Thyroid gland (tissue), 4 donors: ENCODE measurements at regions not wholly inside any gene's neighbourhood (a gene's known extent, or its start where the extent isn't known, plus 50 kb on each side); places are given as distances from the start of the nearest gene placed in this dataset.
A peak's percentile ranks its signal among the peaks of the same experiment; 100 is the strongest.

Experiments
- DNase-seq, 2 donors: peaks; one replicate each; pipeline ENCODE4 v3.0.0-alpha.2; 2019
- H3K27ac ChIP-seq, 3 donors: fragments of 200-600 bp; sonication (generic); 1 replicate in 2 of 3; 2 replicates in 1 of 3; pipeline ENCODE4 v1.5.1; 2016 to 2019; ENCODE audit warnings: mild to moderate bottlenecking in 1 of 3, moderate library complexity in 1 of 3
- H3K27me3 ChIP-seq: fragments of 200-600 bp; sonication (generic); one replicate; pipeline ENCODE4 v1.5.1; 2019
- H3K36me3 ChIP-seq, 2 donors: fragments of 200-600 bp; sonication (generic); one replicate each; pipeline ENCODE4 v1.5.1; 2016 to 2019
- H3K4me1 ChIP-seq, 2 donors: fragments of 200-600 bp; sonication (generic); one replicate each; pipeline ENCODE4 v1.5.1; 2017 to 2019
- H3K4me3 ChIP-seq, 3 donors: fragments of 200-600 bp; sonication (generic); replicated peaks in 1 of 3; 1 replicate in 2 of 3; 2 replicates in 1 of 3; pipeline ENCODE4 v1.5.1; 2016; ENCODE audit warnings: mild to moderate bottlenecking in 1 of 3
- H3K9me3 ChIP-seq: fragments of 200-600 bp; sonication (generic); one replicate; pipeline ENCODE4 v1.5.1; 2017
- CTCF ChIP-seq, 6 experiments: fragments of 200-600 bp in 3 of 6; fragments of 450-650 bp in 3 of 6; sonication (generic) in 3 of 6; IDR thresholded peaks; one replicate each; pipeline ENCODE4 v1.5.1; 2016 to 2019; ENCODE audit warnings: antibody characterized with exemption in 6 of 6, mild to moderate bottlenecking in 2 of 6, inconsistent platforms in 1 of 6, moderate library complexity in 1 of 6
- POLR2A ChIP-seq, 2 donors: fragments of 450-650 bp; IDR thresholded peaks; one replicate each; pipeline ENCODE4 v1.6.1; 2017; ENCODE audit warnings: antibody characterized with exemption in 2 of 2, mild to moderate bottlenecking in 2 of 2, moderate library complexity in 1 of 2
- whole genome bisulfite sequencing, 2 donors: methylation state at CpG; one replicate each; pipeline ENCODE4 v1.1.5; 2017; 5-methylcytosine and 5-hydroxymethylcytosine counted together
- intact Hi-C: fragments of 100-400 bp; cut with DNase I; formaldehyde crosslinking; loops from one replicate; pipeline ENCODE4 v1.15.1; 2023

- no peaks in the 10 kb centered on the region for H3K36me3 ChIP-seq
- intact Hi-C loops = no loop called here
- no peak overlapping the region for H3K27ac ChIP-seq
- TF ChIP-seq CTCF (IDR thresholded peaks at IDR 0.05) (no peak), POLR2A (IDR thresholded peaks at IDR 0.05) (no peak)
- H3K4me3 ChIP-seq = no peak overlapping the region
- H3K4me1 ChIP-seq = no peaks in the 10 kb centered on the region
- no peaks in the 10 kb centered on the region for H3K9me3 ChIP-seq
- H3K27me3 ChIP-seq = no peaks in the 10 kb centered on the region
- DNase-seq = no peak
Measured at GRCh38 chr2:204428675-204429074, 116.6 kb upstream of the PARD3B start.

- Histone ChIP-seq H3K9me3 (no peaks in the 10 kb centered on the region), H3K27me3 (no peaks in the 10 kb centered on the region), H3K4me3 (no peak overlapping the region), H3K36me3 (no peaks in the 10 kb centered on the region), H3K27ac (no peak overlapping the region), H3K4me1 (no peaks in the 10 kb centered on the region)
- no peak for DNase-seq
- WGBS, 2 donors = 94 to 98% methylated on average over 1 of the region's 1 CpG
- intact Hi-C loops = no loop called here
- no peak for TF ChIP-seq CTCF (IDR thresholded peaks at IDR 0.05)
- TF ChIP-seq POLR2A (IDR thresholded peaks at IDR 0.05) = no peak
Measured at GRCh38 chr2:204431529-204431928, 113.7 kb upstream of the PARD3B start.

DNA sequence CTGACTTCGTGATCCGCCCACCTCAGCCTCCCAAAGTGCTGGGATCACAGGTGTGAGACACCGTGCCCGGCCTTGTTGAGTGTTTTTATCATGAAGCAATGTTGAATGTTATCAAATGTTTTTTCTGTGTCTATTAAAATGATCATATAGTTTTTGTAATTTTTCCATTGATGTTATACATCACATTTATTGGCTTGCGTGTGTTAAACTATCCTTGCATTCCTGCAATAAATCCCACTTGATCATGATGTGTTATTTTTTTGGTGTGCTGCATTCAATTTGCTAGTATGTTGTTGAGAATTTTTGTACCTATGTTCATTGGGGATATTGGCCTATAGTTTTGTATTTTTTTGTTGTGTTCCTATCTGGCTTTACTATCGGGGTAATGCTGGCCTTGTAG is 113.1 kb upstream of the PARD3B start:
- Histone ChIP-seq H3K27ac (no peak overlapping the region), H3K27me3 (no peaks in the 10 kb centered on the region), H3K9me3 (no peaks in the 10 kb centered on the region), H3K4me1 (no peaks in the 10 kb centered on the region), H3K36me3 (no peaks in the 10 kb centered on the region), H3K4me3 (no peak overlapping the region)
- TF ChIP-seq CTCF (IDR thresholded peaks at IDR 0.05) = no peak
- no peak for TF ChIP-seq POLR2A (IDR thresholded peaks at IDR 0.05)
- 97% methylated on average over 6 of the region's 6 CpGs for WGBS, 2 donors
- no peak for DNase-seq
- intact Hi-C loops = no loop called here

- Histone ChIP-seq H3K27me3 (no peaks in the 10 kb centered on the region), H3K4me3 (no peak overlapping the region), H3K36me3 (no peaks in the 10 kb centered on the region), H3K9me3 (no peaks in the 10 kb centered on the region), H3K27ac (no peak overlapping the region), H3K4me1 (no peaks in the 10 kb centered on the region)
- TF ChIP-seq POLR2A (IDR thresholded peaks at IDR 0.05) (no peak), CTCF (IDR thresholded peaks at IDR 0.05) (no peak)
- intact Hi-C loops = no loop called here
- no peak for DNase-seq
- WGBS, 2 donors = 79 to 82% methylated on average over 3 of the region's 3 CpGs
Measured at GRCh38 chr2:204434660-204435462, 110.4 kb upstream of the PARD3B start.

GRCh38 chr2:204436230-204436629 is 109.0 kb upstream of the PARD3B start:
- DNase-seq = peak; percentile 4 to 9
- 59 to 64% methylated on average over 1 of the region's 1 CpG for WGBS, 2 donors
- Histone ChIP-seq H3K27ac (no peak overlapping the region), H3K9me3 (no peaks in the 10 kb centered on the region), H3K4me1 (no peaks in the 10 kb centered on the region), H3K36me3 (no peaks in the 10 kb centered on the region), H3K27me3 (no peaks in the 10 kb centered on the region), H3K4me3 (no peak overlapping the region)
- TF ChIP-seq CTCF (IDR thresholded peaks at IDR 0.05) (no peak), POLR2A (IDR thresholded peaks at IDR 0.05) (no peak)
- intact Hi-C loops = no loop called here
